Colonic mucosa (tissue), 4 donors: ENCODE measurements at regions not wholly inside any gene's neighbourhood (a gene's known extent, or its start where the extent isn't known, plus 50 kb on each side); places are given as distances from the start of the nearest gene placed in this dataset.

Source experiments
- DNase-seq: peaks from one replicate; pipeline ENCODE4 v3.0.0-alpha.2; 2020
- H3K27ac ChIP-seq: fragments of 200-600 bp; one replicate; pipeline ENCODE4 v1.8.0; 2021
- H3K27me3 ChIP-seq: fragments of 200-600 bp; one replicate; pipeline ENCODE4 v1.8.0; 2021
- H3K36me3 ChIP-seq: fragments of 200-600 bp; one replicate; pipeline ENCODE4 v1.8.0; 2021
- H3K4me1 ChIP-seq: fragments of 200-600 bp; one replicate; pipeline ENCODE4 v1.8.0; 2021; ENCODE audit warnings: mild to moderate bottlenecking
- H3K4me3 ChIP-seq: fragments of 200-600 bp; one replicate; pipeline ENCODE4 v1.8.0; 2021
- H3K9ac ChIP-seq, 2 donors: one replicate each; pipeline ENCODE4 v1.7.0; 2013; ENCODE audit warnings: control low read depth in 2 of 2, low read depth in 2 of 2, low read length in 2 of 2
- H3K9me3 ChIP-seq: fragments of 200-600 bp; one replicate; pipeline ENCODE4 v1.8.0; 2021
- CTCF ChIP-seq: fragments of 200-600 bp; IDR thresholded peaks from one replicate; pipeline ENCODE4 v1.8.0; 2022; ENCODE audit warnings: antibody characterized with exemption, mild to moderate bottlenecking
- intact Hi-C: fragments of 100-400 bp; cut with DNase I; formaldehyde crosslinking; loops from one replicate; pipeline ENCODE4 v1.14.1; 2022
- donor health status: healthy.
- donor health status: DM: no; HTN: no; CAD: no.
- donor health status: DM: no; HTN: no; CAD: no.

DNA sequence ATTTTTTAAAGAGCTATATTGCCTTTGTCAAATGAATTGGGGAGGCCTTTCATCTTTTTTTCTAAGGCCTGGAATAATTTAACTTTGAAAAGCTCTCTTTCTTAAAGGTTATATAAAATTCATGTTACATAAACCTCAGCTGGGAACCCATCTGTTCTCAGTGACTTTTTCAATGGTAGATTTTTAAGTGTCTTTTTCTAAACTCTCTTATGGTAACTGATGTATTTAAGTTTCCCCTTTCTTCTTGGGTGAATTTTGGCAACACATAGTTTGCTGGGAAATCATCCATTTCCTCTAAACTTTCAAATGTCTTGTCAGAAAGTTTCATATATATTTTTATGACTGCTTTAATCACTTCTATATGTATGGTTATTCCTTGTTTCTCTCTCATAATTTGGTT, 362.2 kb upstream of the KLF6 start:
- H3K9me3 ChIP-seq = no peaks in the 10 kb centered on the region
- no peaks in the 10 kb centered on the region for H3K4me1 ChIP-seq
- H3K27me3 ChIP-seq = no peaks in the 10 kb centered on the region
- no peaks in the 10 kb centered on the region for H3K36me3 ChIP-seq
- no peak overlapping the region for H3K9ac ChIP-seq
- no peak for DNase-seq
- H3K4me3 ChIP-seq = no peak overlapping the region
- no peak overlapping the region for H3K27ac ChIP-seq
- intact Hi-C loops = no loop called here
- TF ChIP-seq CTCF = no peak

GRCh38 chr10:4144817-4145216, 359.8 kb upstream of the KLF6 start:
- no peaks in the 10 kb centered on the region for H3K4me1 ChIP-seq
- no peaks in the 10 kb centered on the region for H3K27me3 ChIP-seq
- H3K9ac ChIP-seq = no peak overlapping the region
- H3K36me3 ChIP-seq = no peaks in the 10 kb centered on the region
- no peak for DNase-seq
- H3K9me3 ChIP-seq = no peaks in the 10 kb centered on the region
- H3K4me3 ChIP-seq = no peak overlapping the region
- H3K27ac ChIP-seq = no peak overlapping the region
- no peak for TF ChIP-seq CTCF
- intact Hi-C loops = no loop called here

DNA sequence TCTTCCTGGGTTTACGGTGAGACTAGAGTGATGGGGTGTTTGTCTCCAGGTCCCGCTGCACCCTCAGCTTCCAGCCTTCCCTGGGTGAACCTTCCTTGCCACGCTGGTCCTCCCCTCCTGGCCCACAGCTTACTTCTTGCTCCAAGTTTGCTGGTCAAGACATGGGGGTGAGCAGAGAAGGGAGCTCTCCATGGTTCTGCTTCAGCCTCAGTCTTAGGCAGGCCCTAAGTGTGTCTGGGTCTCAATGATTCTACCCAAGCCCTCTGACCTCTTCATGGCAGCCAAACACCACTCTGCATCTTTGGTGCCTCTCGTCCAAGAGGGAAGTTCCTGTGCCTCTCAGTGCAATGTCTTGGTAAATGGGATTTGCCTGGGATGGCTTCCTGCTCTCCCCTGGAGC, 356.5 kb upstream of the KLF6 start:
- intact Hi-C loops = no loop called here
- no peak for DNase-seq
- Histone ChIP-seq H3K27ac (no peak overlapping the region), H3K36me3 (no peaks in the 10 kb centered on the region), H3K4me1 (no peaks in the 10 kb centered on the region), H3K9me3 (no peaks in the 10 kb centered on the region), H3K27me3 (no peaks in the 10 kb centered on the region), H3K4me3 (no peak overlapping the region), H3K9ac (no peak overlapping the region)
- TF ChIP-seq CTCF = no peak

- no peak overlapping the region for H3K9ac ChIP-seq
- no peak for DNase-seq
- H3K4me3 ChIP-seq = no peak overlapping the region
- no peak for TF ChIP-seq CTCF
- no peak overlapping the region for H3K27ac ChIP-seq
- intact Hi-C loops = no loop called here
- H3K27me3 ChIP-seq = no peaks in the 10 kb centered on the region
- no peaks in the 10 kb centered on the region for H3K9me3 ChIP-seq
- H3K36me3 ChIP-seq = no peaks in the 10 kb centered on the region
- H3K4me1 ChIP-seq = no peaks in the 10 kb centered on the region
These were observed 353.2 kb upstream of the KLF6 start for GRCh38 chr10:4138146-4138721.

- no peaks in the 10 kb centered on the region for H3K27me3 ChIP-seq
- H3K9ac ChIP-seq = no peak overlapping the region
- no peaks in the 10 kb centered on the region for H3K4me1 ChIP-seq
- no peak for DNase-seq
- no peak overlapping the region for H3K4me3 ChIP-seq
- no peaks in the 10 kb centered on the region for H3K36me3 ChIP-seq
- no peak for TF ChIP-seq CTCF
- no peak overlapping the region for H3K27ac ChIP-seq
- intact Hi-C loops = no loop called here
- no peaks in the 10 kb centered on the region for H3K9me3 ChIP-seq
These were observed 352.3 kb upstream of the KLF6 start for GRCh38 chr10:4137299-4137698.

DNA sequence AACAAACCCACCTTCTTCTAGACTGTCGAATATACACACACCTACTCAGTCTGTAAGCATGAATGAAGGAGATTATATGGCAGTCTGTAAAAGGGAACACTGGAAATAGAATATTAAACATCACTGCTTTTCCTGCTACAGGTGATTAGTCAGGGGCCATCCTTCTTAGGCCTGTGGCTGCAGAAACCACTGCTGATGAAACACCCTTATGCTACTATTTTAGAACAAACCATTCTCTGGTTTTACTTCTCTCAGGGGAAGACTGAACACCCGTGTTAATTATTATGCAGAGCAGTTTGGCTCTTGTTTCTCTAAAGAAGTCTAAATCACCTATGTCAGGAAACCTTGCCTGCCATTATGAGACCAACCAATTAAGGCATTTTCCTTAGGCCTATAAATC, 351.1 kb upstream of the KLF6 start:
- Histone ChIP-seq H3K27ac (no peak overlapping the region), H3K9me3 (no peaks in the 10 kb centered on the region), H3K36me3 (no peaks in the 10 kb centered on the region), H3K4me1 (no peaks in the 10 kb centered on the region), H3K27me3 (no peaks in the 10 kb centered on the region), H3K9ac (no peak overlapping the region), H3K4me3 (no peak overlapping the region)
- no peak for DNase-seq
- intact Hi-C loops = no loop called here
- TF ChIP-seq CTCF = no peak
